Glutamatergic neuron (in vitro differentiated cells): ENCODE measurements at regions not wholly inside any gene's neighbourhood (a gene's known extent, or its start where the extent isn't known, plus 50 kb on each side); places are given as distances from the start of the nearest gene placed in this dataset.

ENCODE experiments used
- DNase-seq: peaks from one replicate; pipeline ENCODE4 v3.0.0; 2022
- H3K27ac Mint-ChIP-seq: one replicate; pipeline ENCODE4 v1.8.0; 2020; ENCODE audit warnings: mild to moderate bottlenecking, mixed read lengths, inconsistent platforms; ENCODE audit not compliant: unreplicated experiment
- H3K27me3 Mint-ChIP-seq: one replicate; pipeline ENCODE4 v1.8.0; 2020; ENCODE audit warnings: mild to moderate bottlenecking, moderate library complexity, mixed read lengths, inconsistent platforms; ENCODE audit not compliant: unreplicated experiment
- H3K36me3 Mint-ChIP-seq: one replicate; pipeline ENCODE4 v1.8.0; 2020; ENCODE audit warnings: mild to moderate bottlenecking, mixed read lengths, inconsistent platforms; ENCODE audit not compliant: unreplicated experiment
- H3K4me1 Mint-ChIP-seq: one replicate; pipeline ENCODE4 v1.8.0; 2020; ENCODE audit warnings: mild to moderate bottlenecking, low read depth, mixed read lengths, inconsistent platforms; ENCODE audit not compliant: unreplicated experiment
- H3K4me3 Mint-ChIP-seq: one replicate; pipeline ENCODE4 v1.8.0; 2020; ENCODE audit warnings: mild to moderate bottlenecking, mixed read lengths, inconsistent platforms; ENCODE audit not compliant: unreplicated experiment
- H3K9me3 Mint-ChIP-seq: one replicate; pipeline ENCODE4 v1.8.0; 2020; ENCODE audit warnings: mild to moderate bottlenecking, moderate library complexity, mixed read lengths, inconsistent platforms; ENCODE audit not compliant: unreplicated experiment
- TF ChIP-seq, protein P1 (sequence below): fragments of 200-600 bp; sonication (generic); IDR thresholded peaks from one replicate; pipeline ENCODE4 v1.5.0; 2021; ENCODE audit not compliant: partially characterized antibody, unreplicated experiment

DNA sequence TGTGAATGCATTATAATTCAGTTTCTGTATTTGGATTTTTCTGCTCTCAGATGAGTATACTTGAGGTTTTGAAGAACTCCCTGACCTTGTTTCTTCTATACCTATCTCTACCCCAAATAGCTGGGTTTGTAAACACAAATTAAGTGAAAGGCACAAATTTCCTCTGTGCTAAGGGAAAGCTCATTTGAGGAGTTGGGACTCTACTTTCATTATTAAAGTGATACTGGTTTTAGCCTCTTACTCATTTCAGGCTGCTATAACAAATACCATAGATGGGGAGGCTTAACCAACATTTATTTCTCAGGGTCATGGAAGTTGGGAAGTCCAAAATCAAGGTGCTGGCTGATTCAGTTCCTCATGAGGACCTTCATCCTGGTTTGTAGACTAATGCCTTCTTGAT lies 97.2 kb upstream of the ANKH start:
- H3K27me3 Mint-ChIP-seq, result peaks cover 6% of the 10 kb centered on the region
- TF ChIP-seq, protein P1, sequence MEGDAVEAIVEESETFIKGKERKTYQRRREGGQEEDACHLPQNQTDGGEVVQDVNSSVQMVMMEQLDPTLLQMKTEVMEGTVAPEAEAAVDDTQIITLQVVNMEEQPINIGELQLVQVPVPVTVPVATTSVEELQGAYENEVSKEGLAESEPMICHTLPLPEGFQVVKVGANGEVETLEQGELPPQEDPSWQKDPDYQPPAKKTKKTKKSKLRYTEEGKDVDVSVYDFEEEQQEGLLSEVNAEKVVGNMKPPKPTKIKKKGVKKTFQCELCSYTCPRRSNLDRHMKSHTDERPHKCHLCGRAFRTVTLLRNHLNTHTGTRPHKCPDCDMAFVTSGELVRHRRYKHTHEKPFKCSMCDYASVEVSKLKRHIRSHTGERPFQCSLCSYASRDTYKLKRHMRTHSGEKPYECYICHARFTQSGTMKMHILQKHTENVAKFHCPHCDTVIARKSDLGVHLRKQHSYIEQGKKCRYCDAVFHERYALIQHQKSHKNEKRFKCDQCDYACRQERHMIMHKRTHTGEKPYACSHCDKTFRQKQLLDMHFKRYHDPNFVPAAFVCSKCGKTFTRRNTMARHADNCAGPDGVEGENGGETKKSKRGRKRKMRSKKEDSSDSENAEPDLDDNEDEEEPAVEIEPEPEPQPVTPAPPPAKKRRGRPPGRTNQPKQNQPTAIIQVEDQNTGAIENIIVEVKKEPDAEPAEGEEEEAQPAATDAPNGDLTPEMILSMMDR, result no peak
- no peak overlapping the region for H3K4me3 Mint-ChIP-seq
- no peak overlapping the region for H3K27ac Mint-ChIP-seq
- H3K9me3 Mint-ChIP-seq, result peaks cover 3% of the 10 kb centered on the region
- no peak for DNase-seq
- no peaks in the 10 kb centered on the region for H3K4me1 Mint-ChIP-seq
- no peaks in the 10 kb centered on the region for H3K36me3 Mint-ChIP-seq

DNA sequence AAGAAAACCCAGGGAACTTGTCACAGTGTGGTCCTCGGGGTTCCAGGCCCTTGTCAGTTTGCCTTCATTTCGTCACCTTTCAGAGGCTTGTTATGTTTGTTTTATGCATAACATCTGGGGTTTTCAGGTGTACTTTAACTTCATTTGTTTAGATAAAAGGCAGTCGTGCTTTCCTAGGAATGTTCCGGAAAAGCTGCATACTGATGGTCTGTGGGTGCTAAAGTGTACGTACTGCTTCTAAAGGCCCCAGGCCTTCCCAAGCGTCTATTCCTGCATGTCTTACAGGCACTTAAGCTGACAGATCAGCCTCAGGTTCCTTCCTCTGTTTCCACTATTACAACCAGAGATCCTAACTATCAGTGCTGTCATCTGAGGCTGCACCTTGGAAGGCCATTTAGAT lies 95.6 kb upstream of the ANKH start:
- no peaks in the 10 kb centered on the region for H3K36me3 Mint-ChIP-seq
- DNase-seq, result no peak
- no peak overlapping the region for H3K4me3 Mint-ChIP-seq
- H3K9me3 Mint-ChIP-seq, result no peaks in the 10 kb centered on the region
- H3K4me1 Mint-ChIP-seq, result no peaks in the 10 kb centered on the region
- no peak overlapping the region for H3K27ac Mint-ChIP-seq
- TF ChIP-seq, protein P1, result no peak
- H3K27me3 Mint-ChIP-seq, result peaks cover 6% of the 10 kb centered on the region

DNA sequence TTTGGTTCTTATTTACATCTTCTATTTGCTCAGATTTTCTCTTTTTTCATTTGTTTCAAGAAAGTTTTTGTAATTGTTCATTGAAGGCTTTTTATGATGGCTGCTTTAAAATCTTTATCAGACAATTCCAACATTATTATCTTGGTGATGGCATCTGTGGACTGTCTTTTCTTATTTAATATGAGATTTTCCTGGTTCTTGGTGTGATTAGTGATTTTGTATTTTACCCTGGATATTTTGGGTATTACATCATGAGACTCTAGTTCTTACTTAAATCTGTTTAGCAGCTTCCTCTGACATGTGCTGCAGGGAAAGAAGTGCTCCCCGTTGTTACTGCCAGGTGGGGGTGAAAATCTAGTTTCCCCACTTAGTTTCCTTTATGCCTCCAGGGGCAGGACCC lies 94.2 kb upstream of the ANKH start:
- TF ChIP-seq, protein P1, result no peak
- no peak overlapping the region for H3K27ac Mint-ChIP-seq
- no peaks in the 10 kb centered on the region for H3K4me1 Mint-ChIP-seq
- H3K27me3 Mint-ChIP-seq, result peaks cover 4% of the 10 kb centered on the region
- no peaks in the 10 kb centered on the region for H3K36me3 Mint-ChIP-seq
- no peaks in the 10 kb centered on the region for H3K9me3 Mint-ChIP-seq
- DNase-seq, result no peak
- no peak overlapping the region for H3K4me3 Mint-ChIP-seq

DNA sequence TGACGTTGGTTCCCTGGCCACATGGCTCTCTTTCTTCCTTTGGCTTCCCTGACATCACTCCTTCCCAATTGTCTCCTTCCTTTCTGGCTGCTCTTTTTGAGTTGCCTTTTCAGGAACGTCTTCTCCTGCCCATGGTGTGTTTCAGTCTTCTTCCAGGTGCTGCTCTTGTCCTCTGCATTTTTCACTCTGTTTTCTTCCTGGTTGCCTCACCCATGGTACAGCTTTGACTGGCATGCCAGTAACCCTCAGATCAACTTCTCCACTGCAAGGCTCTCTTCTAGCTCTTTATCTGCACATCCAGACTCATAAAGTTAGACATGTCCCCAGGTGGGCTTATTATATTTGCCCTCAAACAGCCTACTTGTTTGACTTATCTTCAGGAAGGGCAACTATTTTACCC lies 91.0 kb upstream of the ANKH start:
- no peaks in the 10 kb centered on the region for H3K36me3 Mint-ChIP-seq
- H3K9me3 Mint-ChIP-seq, result peaks cover 2% of the 10 kb centered on the region
- no peak overlapping the region for H3K27ac Mint-ChIP-seq
- no peak overlapping the region for H3K4me3 Mint-ChIP-seq
- TF ChIP-seq, protein P1, result no peak
- peaks cover 5% of the 10 kb centered on the region for H3K4me1 Mint-ChIP-seq
- DNase-seq, result no peak
- H3K27me3 Mint-ChIP-seq, result peaks cover under 1% of the 10 kb centered on the region

DNA sequence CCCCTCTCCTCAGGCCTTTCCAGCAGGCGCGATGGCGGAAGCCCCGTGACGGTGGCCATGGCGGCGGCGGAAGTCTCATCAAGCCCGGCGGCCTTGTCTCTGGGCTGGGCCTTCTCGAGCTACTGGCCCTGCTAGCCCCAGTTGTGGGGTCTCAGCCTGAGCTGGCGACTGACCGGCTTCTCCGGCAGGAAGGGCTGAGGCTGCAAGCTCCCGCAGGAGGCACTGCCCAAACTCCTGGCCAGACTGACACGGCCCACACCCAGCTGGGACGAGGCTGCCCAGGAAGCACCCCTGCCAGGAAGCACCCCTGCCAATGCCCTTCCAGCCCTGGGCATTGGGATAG lies 88.5 kb upstream of the ANKH start:
- no peak overlapping the region for H3K27ac Mint-ChIP-seq
- H3K27me3 Mint-ChIP-seq, result no peaks in the 10 kb centered on the region
- H3K4me3 Mint-ChIP-seq, result no peak overlapping the region
- no peak for DNase-seq
- H3K9me3 Mint-ChIP-seq, result peaks cover 2% of the 10 kb centered on the region
- TF ChIP-seq, protein P1, result no peak
- H3K36me3 Mint-ChIP-seq, result no peaks in the 10 kb centered on the region
- peaks cover 7% of the 10 kb centered on the region for H3K4me1 Mint-ChIP-seq
